Esophagus squamous epithelium (tissue), 5 donors: ENCODE measurements at regions not wholly inside any gene's neighbourhood (a gene's known extent, or its start where the extent isn't known, plus 50 kb on each side); places are given as distances from the start of the nearest gene placed in this dataset.

ENCODE experiments used
- DNase-seq: peaks from one replicate; lab custom pipeline; 2025; lab: John Stamatoyannopoulos, UW
- H3K27ac ChIP-seq, 4 donors: fragments of 200-600 bp; sonication (generic); one replicate each; pipeline ENCODE4 v1.5.1; 2016 to 2019; ENCODE audit warnings: mild to moderate bottlenecking in 1 of 4
- H3K27me3 ChIP-seq, 4 donors: fragments of 200-600 bp; sonication (generic); 1 replicate in 3 of 4; 2 replicates in 1 of 4; pipeline versions ENCODE4 v1.5.1 to v1.6.0; 2017 to 2021; ENCODE audit warnings: antibody characterized with exemption in 1 of 4
- H3K36me3 ChIP-seq, 3 donors: fragments of 200-600 bp; sonication (generic); one replicate each; pipeline ENCODE4 v1.5.1; 2016 to 2019
- H3K4me1 ChIP-seq, 3 donors: fragments of 200-600 bp; sonication (generic); one replicate each; pipeline ENCODE4 v1.5.1; 2017 to 2019
- H3K4me3 ChIP-seq, 4 donors: fragments of 200-600 bp; sonication (generic); 1 replicate in 3 of 4; 2 replicates in 1 of 4; pipeline ENCODE4 v1.5.1; 2016 to 2019; ENCODE audit warnings: mild to moderate bottlenecking in 2 of 4, moderate library complexity in 1 of 4
- H3K9me3 ChIP-seq, 3 donors: fragments of 200-600 bp; sonication (generic); one replicate each; pipeline ENCODE4 v1.5.1; 2016 to 2019
- CTCF ChIP-seq, 6 experiments: fragments of 450-650 bp in 4 of 6; fragments of 200-600 bp in 2 of 6; sonication (generic) in 2 of 6; IDR thresholded peaks; one replicate each; pipeline ENCODE4 v1.5.1; 2016 to 2019; ENCODE audit warnings: antibody characterized with exemption in 6 of 6, mild to moderate bottlenecking in 4 of 6, moderate library complexity in 4 of 6
- POLR2A ChIP-seq, 4 donors: fragments of 450-650 bp; IDR thresholded peaks; one replicate each; pipeline ENCODE4 v1.6.1; 2017; ENCODE audit warnings: antibody characterized with exemption in 4 of 4, mild to moderate bottlenecking in 4 of 4, moderate library complexity in 3 of 4
- WGBS, 2 donors: methylation state at CpG; one replicate each; pipeline ENCODE4 v1.1.5; 2018; 5-methylcytosine and 5-hydroxymethylcytosine counted together
- intact Hi-C: fragments of 100-400 bp; cut with DNase I; formaldehyde crosslinking; loops from one replicate; pipeline ENCODE4 v1.15.0; 2022
- donor health status: DM: yes; HTN: yes; CAD: no.

- Histone ChIP-seq H3K9me3 (no peaks in the 10 kb centered on the region), H3K36me3 (no peaks in the 10 kb centered on the region), H3K4me3 (no peak overlapping the region), H3K4me1 (peaks cover 0 to 21% (median 2%) of the 10 kb centered on the region in 3 donors), H3K27me3 (peaks cover 0 to 9% (median 0%) of the 10 kb centered on the region in 4 donors), H3K27ac (no peak overlapping the region)
- 85 to 100% methylated on average over 1 to 19 of the region's 30 CpGs for WGBS, 2 donors
- TF ChIP-seq CTCF (IDR thresholded peaks at IDR 0.05) (no peak), POLR2A (IDR thresholded peaks at IDR 0.05) (no peak)
- intact Hi-C loops: no loop called here
- no peak for DNase-seq
Observed at GRCh38 chr15:92711457-92711831, 55.9 kb upstream of the FAM174B start.

DNA sequence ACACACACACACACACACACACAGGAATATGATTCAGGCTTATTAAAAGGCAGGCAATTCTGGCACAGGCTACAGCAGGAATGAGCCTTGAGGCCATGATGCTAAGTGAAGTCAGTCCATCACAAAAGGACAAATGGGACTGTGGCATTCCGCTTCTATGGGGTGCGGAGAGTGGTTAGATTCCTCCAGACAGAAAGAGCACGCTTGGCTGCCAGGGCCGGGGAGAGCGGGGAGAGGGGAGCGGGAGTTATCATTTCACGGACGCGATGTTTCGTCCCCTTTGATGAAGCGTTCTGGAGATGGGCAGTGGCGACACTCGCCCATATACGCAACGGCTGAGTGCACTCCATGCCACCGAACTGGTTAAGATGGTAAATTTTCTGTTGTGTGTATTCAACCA lies 58.5 kb upstream of the FAM174B start:
- H3K27me3 ChIP-seq: peaks cover 0 to 9% (median 0%) of the 10 kb centered on the region in 4 donors
- peaks cover 0 to 21% (median 2%) of the 10 kb centered on the region in 3 donors for H3K4me1 ChIP-seq
- peak overlapping the region; percentile 35 to 72 (median 56) for H3K4me3 ChIP-seq
- intact Hi-C loops: no loop called here
- WGBS, 2 donors: 1 to 10% methylated on average over 14 to 15 of the region's 16 CpGs
- DNase-seq: no peak
- TF ChIP-seq CTCF (IDR thresholded peaks at IDR 0.05) (no peak), POLR2A (IDR thresholded peaks at IDR 0.05) (no peak)
- H3K9me3 ChIP-seq: no peaks in the 10 kb centered on the region
- H3K36me3 ChIP-seq: no peaks in the 10 kb centered on the region
- peak overlapping the region; percentile 61 to 89 (median 85) for H3K27ac ChIP-seq

GRCh38 chr15:92714477-92715401 lies 59.2 kb upstream of the FAM174B start:
- Histone ChIP-seq H3K36me3 (no peaks in the 10 kb centered on the region), H3K9me3 (no peaks in the 10 kb centered on the region), H3K4me3 (peak overlapping the region; percentile 35 to 72 (median 56)), H3K27ac (peak overlapping the region; percentile 61 to 89 (median 85)), H3K4me1 (peaks cover 0 to 21% (median 2%) of the 10 kb centered on the region in 3 donors), H3K27me3 (peaks cover 0 to 9% (median 0%) of the 10 kb centered on the region in 4 donors)
- intact Hi-C loops: loop anchor here (5.0 kb wide), 1 partner anchor 192 kb away; no protein-coding TSS in a partner anchor
- peak; percentile 67 to 92 (median 83) for TF ChIP-seq CTCF (IDR thresholded peaks at IDR 0.05)
- TF ChIP-seq POLR2A (IDR thresholded peaks at IDR 0.05): no peak
- 2 to 4% methylated on average over 34 to 49 of the region's 62 CpGs for WGBS, 2 donors
- DNase-seq: no peak

DNA sequence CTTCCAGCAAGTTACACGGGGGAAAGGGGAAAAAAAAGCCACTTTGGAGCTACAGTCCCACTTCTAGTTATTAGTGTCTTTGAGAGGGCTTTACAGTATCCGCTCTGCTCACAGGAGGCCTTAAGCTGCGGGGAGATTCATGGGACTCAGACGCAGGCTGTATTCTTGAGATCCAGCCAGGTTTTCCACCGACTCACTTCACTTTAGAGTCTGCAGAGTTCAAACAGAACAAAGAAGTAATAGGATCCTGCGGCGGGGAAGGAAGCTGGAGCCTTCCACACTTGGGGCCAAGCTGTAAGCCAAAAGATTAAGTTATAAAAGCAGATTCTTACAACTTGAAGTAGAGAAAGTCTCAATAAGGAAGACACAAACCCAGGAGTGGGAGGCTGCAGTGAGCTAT lies 60.2 kb upstream of the FAM174B start:
- Histone ChIP-seq H3K27me3 (peaks cover 0 to 9% (median 0%) of the 10 kb centered on the region in 4 donors), H3K4me3 (no peak overlapping the region), H3K4me1 (peaks cover 0 to 21% (median 2%) of the 10 kb centered on the region in 3 donors), H3K9me3 (no peaks in the 10 kb centered on the region), H3K36me3 (no peaks in the 10 kb centered on the region), H3K27ac (peak overlapping the region in 1 of 4 donors; percentile 9)
- intact Hi-C loops: loop anchor here (5.0 kb wide), 1 partner anchor 193 kb away; no protein-coding TSS in a partner anchor
- DNase-seq: no peak
- 45 to 49% methylated on average over 7 of the region's 7 CpGs for WGBS, 2 donors
- TF ChIP-seq CTCF (IDR thresholded peaks at IDR 0.05) (no peak), POLR2A (IDR thresholded peaks at IDR 0.05) (no peak)

DNA sequence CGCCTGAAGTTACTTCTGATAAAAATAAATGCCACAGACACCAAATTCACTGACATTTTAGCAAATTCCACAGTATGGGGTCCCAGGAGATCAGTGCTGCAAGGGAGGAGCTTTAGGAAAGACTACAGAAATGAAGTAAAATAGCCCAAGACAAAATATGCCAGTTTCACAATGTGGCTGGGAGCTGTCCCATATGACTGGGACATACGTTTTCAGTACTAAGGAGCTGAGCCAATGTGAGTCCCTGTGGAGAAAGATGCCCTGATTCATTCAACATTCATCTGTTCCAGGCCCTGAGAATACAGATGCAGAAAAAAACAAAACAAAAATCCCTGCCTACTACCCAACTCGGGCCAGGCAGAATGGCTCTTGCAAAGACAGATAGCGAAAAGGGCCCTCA lies 63.4 kb upstream of the FAM174B start:
- Histone ChIP-seq H3K9me3 (no peaks in the 10 kb centered on the region), H3K4me1 (peaks cover 0 to 15% (median 2%) of the 10 kb centered on the region in 3 donors), H3K27me3 (peaks cover 0 to 6% (median 0%) of the 10 kb centered on the region in 4 donors), H3K27ac (no peak overlapping the region), H3K36me3 (no peaks in the 10 kb centered on the region), H3K4me3 (no peak overlapping the region)
- TF ChIP-seq POLR2A (IDR thresholded peaks at IDR 0.05) (no peak), CTCF (IDR thresholded peaks at IDR 0.05) (no peak)
- intact Hi-C loops: loop anchor here (5.0 kb wide), 1 partner anchor 197 kb away; no protein-coding TSS in a partner anchor
- 63 to 86% methylated on average over 3 to 4 of the region's 4 CpGs for WGBS, 2 donors
- no peak for DNase-seq
